NCI-H524 treated with DMSO at 0.1 percent for 48 hours (cell line): ENCODE measurements at regions not wholly inside any gene's neighbourhood (a gene's known extent, or its start where the extent isn't known, plus 50 kb on each side); places are given as distances from the start of the nearest gene placed in this dataset.

Experiments used
- DNase-seq: peaks from one replicate; lab custom pipeline; 2025; lab: John Stamatoyannopoulos, UW

DNA sequence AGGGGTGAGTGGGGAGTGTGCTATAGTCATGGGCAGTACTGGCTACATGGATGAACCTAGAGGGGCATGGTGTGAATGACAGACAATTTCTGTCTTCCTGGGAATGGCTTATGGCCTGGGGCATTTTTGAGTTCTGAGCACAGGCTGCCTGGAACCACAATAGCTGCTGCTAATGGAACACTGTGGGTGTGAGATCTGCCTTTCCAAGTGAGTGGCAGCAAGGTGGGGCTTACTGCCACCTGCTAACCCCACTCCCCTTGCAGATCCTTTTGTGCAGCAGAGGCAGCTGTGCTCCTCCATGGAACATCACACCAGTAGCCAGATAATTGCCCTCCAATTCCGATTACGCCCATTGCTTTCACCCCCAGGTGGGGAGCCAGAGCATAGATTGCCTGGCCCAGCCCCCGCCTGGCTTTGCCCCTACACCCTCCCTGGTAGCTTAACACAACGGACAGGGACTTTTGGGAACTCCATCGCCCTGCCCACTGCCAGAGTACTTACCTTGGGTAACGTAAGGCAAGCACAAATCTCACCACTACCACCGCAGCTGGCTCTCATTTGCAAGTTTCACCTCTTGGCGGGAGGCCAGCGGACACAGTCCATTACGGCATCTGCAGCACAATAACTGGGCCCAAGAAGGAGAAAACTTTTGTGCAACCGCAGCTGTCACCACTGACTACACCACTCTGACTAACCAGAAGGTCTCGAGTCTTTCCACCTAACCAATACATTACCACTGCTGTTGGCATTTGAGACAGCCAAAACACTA, 421.2 kb upstream of the NWD2 start:
- DNase-seq, result no peak

DNA sequence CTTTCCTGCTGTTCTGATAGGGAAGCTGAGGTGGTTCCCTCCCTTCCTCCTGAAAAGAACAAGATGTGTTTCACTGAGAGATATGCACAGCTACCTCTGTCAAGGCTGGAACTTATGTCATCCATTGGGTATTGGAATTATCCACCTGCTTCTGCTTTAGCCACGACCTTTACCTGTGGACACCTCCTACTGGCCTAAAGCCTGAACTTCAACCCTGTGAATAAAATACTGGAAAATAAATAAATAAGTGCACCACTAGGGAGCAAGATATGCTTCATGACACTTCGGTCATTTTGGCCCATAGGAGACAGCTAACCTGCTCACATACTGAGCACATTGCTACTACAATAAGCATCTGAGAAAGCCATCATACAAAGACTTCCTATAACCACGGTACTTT, 419.9 kb upstream of the NWD2 start:
- DNase-seq, result no peak

DNA sequence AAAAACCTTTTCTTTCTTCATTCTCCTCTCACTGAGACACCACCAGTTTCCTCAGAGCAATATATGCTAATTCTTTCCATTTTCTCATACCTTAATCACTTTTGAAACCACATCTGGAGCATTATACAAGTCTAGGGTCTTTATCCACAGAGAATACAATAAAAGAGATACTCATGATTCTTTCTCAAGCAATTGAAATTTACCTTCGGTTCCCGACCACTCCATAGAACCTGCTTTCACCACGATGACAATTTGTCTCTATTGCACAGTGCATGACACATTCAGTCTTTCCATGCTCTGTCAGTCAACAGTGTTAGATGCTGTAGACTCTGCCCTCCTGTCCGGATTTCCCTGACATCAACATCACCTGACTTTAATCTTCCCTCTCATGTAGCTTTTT, 409.3 kb upstream of the NWD2 start:
- DNase-seq, result no peak

DNA sequence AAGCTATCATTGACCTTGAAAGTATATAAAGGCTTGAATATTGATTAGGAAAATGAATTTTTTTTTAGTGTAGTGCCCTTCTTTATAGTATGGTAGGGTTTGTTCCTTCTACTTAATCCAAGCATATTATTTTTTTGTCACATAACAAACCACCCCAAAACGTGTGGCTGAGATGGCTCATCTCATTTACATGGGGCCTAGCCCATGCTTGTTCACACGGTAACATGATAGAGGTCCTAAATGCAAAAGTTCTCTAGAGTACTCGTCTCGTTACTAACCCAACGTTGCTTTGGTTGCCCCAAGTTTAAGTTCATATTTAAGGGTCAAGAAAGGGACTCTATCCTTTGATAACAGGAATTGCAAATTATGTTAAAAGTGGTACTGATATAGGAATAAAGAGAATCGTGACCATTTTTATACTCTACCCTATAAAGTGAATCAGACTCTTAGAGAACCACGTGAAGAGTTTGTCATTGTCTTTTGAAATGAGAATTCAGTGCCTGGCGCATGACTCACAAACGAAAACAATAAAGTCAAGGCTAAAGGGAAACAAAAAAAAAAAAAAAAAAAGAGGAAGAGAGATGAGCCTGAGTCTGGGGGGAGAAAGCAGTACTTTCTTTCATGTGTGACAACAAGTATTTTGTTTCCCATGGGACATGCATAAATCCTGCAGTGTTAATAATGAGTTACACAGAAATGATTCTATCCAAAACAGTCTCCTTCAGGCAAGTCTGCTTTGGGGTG, 402.8 kb upstream of the NWD2 start:
- DNase-seq, result no peak

DNA sequence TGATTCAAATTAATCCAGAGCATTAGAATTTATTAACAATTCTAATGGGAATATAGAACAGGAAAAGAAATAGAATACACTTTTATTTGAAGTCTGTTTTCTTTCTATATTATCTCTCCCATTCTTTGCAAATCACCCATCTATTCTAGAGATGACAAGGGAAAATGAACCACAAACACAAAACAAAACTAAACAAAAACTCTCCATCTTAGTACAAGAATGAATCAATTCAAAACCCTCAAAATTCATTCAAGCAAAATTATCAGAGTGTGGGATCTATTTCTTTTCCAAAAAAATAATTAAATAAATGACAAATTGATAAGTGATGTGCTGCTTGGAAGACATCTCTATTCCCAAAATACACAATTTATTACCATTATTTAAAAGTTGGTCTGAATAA, 400.1 kb upstream of the NWD2 start:
- DNase-seq, result no peak

DNA sequence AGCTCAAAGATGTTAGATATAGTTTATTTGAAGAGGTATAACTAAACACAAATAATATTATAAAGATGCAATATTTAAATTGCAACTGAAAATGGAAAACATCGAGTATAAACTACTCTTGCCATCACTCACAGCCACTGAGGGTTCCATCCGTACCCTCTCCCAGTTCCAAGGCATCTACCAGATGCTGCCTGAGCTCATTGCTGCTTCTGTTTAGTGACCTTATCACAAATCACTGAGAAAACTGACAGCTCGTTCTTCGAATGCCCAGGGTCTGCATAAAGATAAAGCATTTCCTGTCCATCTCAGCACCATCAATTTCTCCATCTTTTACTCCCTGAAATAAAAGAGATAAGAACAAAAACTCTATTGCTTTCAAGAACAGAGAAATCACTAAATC, 391.7 kb upstream of the NWD2 start:
- DNase-seq, result no peak

DNA sequence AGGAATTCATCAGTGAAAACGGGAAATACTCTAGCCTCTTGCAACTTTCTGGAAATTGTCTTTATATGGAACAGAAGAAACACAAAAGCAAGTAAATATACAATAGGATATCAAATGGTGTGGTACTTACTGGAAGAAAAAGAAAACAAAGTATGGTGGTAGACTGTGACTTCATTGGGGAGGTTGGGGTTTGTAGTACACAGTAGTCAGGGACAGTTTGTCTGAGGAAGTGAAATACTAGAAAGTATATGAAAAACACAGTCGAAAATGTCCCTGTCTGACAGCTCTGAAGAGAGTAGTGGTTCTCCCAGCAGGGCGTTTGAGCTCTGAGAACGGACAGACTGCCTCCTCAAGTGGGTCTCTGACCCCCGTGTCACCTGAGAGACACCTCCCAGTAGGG, 390.0 kb upstream of the NWD2 start:
- DNase-seq, result no peak

DNA sequence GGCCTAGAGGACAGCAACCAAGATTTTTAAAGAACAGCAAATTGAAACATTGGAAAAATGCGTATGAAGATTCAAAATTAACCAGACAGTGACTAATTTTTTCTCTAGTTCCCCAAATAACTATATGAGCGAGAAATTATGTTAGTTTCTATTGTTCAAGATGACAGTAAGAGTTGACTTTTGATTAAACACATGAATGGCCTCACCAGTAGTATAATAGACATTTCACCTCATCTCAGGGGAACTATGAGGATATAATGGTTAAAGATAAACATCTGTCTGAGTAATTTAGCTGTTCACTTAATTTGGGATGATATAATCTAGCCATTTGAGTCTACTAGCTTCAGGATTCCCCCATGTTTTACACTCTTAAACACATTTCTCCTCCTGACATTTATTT, 380.9 kb upstream of the NWD2 start:
- DNase-seq, result no peak

DNA sequence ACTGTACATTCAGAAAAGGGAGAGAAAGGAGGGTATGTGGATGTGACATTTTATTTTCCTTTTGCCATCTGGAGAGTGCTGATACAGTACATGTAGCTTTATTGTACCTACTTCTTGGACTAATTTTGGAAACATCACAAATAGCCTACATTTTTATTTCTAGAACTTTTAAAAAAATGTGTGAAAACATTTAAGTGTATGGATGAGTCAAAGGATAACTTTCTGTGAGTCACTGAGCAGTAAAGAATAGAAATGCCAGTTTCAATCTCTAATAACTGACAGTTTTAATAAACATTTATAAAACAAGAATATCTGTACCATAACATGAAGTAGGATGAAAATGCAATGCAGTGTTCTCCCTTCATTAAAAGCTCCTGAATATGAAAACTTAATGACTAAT, 374.4 kb upstream of the NWD2 start:
- no peak for DNase-seq

DNA sequence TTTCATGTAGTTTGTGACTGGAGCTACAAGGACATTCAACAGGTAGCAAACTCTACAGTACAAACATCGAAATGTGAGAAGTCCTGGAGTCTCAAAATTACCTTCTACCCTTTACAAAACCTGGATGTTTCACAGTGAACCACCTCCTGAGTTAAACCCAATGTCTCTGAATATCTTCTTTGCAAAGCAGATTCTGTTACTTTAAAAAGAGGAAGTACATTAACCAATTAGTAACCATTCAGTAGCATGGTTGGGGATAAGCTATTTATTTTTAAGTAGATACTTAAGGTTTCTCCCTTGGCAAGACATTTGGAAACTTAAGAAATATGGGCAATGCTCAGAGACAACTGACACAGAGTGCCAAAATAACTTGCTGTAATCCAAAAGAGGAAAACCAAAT, 371.9 kb upstream of the NWD2 start:
- DNase-seq, result no peak

DNA sequence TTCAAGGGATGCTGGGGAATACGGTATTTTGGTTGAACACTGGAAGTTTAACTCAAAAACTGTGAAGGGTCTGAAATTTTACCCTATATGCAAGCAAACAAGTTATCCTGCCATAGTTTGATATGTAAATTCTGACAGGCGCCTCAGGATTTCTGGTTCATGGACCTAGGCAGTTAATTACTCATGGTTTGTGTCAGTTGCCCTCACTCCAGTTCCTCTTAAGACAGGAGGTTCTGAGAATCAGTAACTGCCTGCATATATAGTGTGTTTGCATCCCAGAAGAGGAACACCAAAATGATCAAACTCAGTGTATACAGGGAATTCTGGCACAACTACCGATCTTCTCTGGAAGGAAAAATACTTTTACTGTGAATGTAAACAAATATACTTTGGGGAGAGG, 360.4 kb upstream of the NWD2 start:
- no peak for DNase-seq

DNA sequence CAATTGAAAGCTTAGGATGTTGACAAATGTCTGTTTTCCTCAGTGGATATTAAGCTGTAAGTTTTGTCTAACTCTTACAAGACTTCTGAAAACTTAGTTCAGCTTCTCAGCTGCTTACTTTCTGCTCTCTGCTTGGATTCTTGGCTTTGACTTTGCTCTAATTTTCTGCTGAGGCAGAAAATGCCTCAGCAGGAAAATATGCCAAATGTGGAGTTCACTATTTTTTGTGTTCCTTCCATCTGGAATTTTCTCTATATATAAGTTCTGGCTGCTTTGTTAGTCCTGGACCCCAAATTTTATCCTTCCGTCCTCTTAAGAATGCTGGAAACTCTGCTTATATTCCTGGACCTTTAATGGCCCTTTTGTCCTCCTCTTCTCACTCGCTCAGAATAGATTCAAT, 352.6 kb upstream of the NWD2 start:
- DNase-seq, result no peak

DNA sequence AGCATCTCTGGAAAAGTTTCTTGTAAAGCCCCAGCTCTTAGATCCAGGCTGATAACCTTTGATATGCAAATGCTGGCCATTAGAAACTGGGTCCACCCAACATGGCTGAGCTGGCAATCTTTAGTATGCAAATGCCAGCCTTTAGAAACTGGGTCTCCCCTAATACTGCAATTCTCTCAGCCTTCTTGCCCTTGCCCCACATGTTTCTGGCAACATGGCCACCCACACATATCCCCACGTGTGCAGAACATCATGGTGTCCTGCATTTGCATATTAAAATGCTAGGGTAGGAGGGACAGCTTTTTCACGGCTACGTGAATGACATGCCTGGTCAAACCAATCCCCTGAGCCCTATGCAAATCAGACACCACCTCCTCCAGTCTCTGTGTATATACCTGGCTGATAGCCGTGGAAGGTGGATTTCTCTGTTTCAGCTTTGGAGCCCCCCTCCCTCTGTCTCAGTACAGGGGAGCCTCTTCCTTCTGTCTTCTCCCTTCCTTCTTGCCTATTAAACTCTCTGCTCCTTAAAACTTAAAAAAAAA, 344.0 kb upstream of the NWD2 start:
- DNase-seq, result no peak

DNA sequence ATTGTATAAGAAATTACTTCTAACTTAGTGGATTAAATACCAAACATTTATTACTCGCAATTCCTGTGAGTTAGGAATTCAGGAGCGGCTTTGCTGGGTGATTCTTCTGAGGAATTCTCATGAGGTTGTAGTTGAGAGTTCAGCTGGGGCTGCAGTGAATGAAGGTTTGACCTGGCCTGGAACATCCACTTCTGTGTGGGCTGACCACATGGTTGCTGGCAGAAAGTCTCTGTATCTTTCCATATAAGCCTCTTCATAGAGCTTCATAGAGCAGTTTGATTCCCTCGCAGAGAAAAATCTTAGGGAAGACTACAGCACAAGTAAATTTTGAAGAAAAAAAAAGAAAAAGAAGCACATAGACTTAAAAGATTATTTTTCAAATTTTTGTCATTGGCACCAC, 339.7 kb upstream of the NWD2 start:
- no peak for DNase-seq

DNA sequence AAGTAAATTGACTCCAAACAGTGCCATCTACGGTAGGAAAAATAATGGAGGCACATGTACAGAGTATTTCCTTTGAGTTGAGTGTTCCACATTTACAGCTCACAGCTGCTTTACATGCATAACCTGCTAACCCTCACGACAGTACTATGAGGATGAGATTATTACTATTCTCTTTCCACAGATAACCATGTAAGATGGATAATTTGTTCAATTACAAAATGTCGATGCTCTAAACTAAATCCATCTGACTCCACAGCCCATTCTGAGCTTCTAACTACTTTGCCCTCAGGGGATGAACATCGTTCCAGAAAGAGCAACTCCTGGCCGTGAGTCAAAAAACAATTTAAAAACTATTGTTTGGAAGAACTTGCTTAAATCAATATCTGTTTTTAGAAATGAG, 330.4 kb upstream of the NWD2 start:
- no peak for DNase-seq

DNA sequence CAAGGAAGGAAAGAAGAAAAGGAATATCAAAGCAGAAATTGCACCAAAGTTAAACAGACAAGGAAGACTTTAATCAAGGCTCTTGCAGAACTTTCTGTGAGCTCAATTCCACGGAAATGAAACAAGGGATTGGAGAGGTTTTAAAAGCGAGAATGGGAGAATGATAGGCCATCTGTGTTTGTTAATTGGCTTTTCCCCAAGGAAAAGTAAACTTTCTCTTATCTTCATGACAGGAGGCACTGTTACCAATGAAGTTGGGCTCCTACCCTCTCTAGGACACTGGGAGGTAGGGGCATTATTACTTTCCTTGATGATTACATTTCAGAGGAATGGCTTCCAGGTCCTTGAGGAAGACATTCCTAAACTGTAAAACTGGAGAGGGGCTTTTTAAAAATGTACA, 328.8 kb upstream of the NWD2 start:
- DNase-seq, result no peak

DNA sequence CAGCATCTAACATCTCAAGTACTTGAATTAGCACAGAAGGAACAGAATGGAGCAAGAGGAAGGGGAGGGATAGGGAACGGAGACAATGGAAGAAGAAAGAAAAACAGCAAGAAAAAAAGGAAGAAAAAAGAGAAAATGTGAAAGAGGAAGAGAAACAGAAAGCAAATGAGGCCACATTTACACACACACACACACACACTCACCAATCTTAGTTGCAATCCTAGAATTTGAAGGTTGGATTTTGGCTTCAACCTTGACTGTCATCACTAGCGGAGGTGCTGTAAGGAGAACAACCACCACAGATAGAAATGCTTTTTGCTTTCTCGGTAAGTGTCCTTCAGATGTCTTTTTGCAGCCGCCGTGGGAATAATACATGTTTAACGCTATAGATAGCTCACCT, 327.1 kb upstream of the NWD2 start:
- DNase-seq, result no peak

DNA sequence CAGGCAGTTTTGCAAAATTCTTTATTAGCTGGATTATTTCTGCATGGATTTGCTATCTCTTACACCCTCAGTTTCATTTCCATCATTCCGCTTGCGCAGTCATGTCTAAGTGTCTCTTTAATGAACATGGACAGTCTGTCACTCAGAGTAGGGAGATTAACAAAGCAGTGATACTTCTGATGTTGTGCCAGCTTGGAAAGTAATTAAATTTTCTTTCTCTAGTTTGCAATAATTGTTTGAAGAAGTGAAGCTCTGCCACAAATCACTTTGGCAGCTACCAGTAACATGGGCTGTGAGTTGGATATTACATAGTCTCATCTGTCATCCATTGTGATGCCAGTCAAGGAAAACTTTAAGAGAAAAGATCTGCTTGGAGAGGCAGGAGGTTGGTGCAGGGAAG, 324.8 kb upstream of the NWD2 start:
- DNase-seq, result no peak

DNA sequence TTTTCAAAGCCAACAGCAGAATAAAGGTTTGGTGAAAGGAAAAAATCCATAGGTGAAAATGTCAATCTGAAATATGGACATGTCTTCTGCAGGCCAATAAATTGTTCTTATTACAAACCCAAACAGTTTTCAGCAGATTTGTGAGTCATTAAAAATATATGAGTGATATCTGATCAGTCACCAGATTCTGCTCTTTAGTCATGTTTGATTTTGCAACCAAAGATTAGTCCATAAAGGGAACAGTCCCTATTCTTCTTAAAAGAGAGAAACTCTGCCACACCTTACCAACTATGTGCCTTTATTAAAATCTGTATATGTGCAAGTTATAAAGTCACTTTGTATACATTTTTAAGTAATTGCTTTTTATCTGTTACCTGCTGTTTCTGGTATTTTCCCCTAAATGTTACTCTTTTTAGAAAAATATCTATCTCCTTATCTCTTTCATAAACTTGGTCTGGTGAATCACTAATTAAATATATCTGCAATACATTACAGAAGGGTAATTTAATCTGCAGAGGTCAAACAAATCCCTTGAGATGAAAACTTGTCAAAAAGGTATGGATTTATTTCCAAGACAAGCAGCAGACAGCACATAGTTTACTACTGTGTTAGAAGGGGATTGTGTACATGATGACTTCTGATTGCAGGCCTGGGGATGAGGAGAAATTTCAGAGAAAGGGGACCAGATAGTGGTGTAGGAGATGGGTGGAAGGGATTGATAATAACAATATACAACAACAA, 322.9 kb upstream of the NWD2 start:
- no peak for DNase-seq

DNA sequence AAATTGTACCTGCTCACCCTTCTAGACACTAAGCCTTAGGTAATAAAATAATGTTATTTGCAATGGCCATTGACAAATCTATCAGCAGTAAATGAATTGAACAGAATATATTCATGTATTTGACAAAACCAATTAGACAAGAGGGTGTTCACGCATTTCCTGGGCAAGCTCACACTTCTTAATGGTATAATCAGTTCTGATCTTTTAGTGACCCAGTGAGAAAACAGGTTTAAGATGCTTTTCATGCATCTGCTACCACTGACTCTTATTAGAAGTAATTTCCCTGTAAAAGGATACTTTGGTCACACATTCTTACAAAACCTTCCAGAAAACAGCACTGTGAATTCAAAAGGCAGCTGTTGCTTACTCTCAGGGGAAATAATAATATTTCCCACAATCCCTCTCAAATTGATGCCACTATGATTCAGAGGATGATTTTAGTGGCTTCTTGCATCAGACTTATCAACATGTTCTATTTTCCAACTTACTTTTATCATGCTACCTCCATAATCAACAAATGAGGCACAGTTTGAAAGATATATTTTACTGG, 313.9 kb upstream of the NWD2 start:
- DNase-seq, result no peak

DNA sequence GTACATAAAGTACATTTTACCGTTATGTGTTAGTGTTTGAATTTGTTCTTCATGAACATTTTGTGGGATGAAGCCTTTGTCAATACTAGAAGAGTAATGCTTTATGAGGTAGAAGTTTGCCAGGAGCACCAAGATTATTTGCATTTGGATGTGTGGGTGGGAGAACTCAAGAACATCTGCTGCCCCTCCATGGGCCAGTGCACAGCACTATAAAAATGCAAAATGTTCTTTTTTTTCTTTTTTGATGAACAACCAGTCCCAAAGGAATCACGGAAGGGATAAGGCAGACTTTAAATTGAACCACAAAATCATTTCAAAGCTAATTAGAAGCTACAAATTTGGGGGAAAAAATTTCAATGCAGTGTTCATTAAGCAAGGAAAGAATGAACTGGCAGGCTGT, 300.3 kb upstream of the NWD2 start:
- DNase-seq, result no peak

DNA sequence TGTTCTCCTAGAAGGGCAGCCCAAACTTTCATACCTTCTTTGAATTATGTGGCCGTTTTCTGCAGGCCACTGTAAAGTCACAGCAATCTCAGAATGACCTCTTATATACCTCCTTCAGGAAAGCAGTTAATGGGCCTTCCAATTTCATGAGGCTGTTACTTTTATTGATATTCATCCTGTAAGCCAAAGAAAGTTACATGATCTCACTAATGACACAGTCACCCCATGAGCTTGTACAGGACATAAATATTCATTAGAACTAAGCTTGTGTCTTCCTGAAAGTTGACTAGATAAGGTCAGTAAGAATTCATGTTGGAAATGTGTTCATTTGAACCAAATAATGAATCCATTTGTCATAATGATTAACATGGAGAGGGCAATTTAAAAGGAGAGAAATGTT, 283.1 kb upstream of the NWD2 start:
- no peak for DNase-seq
